Aorta (tissue), 5 donors: ENCODE measurements at regions not wholly inside any gene's neighbourhood (a gene's known extent, or its start where the extent isn't known, plus 50 kb on each side); places are given as distances from the start of the nearest gene placed in this dataset.

ENCODE experiments used
- ATAC-seq: fragments of 200-7000 bp; cut with Tn5 transposase; one replicate; pipeline ENCODE4 v1.9.1; 2022; ENCODE audit warnings: moderate library complexity; ENCODE audit not compliant: low FRiP score
- DNase-seq, 2 donors: peaks; one replicate each; pipeline ENCODE4 v3.0.0-alpha.2; 2020
- H3K27ac ChIP-seq, 2 donors: one replicate each; pipeline ENCODE4 v1.5.1; 2013; ENCODE audit warnings: low read length in 2 of 2, mild to moderate bottlenecking in 2 of 2, moderate library complexity in 2 of 2, control low read depth in 1 of 2, inconsistent platforms in 1 of 2, low read depth in 1 of 2
- H3K27me3 ChIP-seq, 2 donors: one replicate each; pipeline ENCODE4 v1.6.1; 2013; ENCODE audit warnings: control low read depth in 1 of 2, low read length in 1 of 2, mild to moderate bottlenecking in 1 of 2, moderate library complexity in 1 of 2; ENCODE audit not compliant: insufficient read depth in 2 of 2, control insufficient read depth in 1 of 2
- H3K36me3 ChIP-seq, 2 donors: one replicate each; pipeline ENCODE4 v1.6.1; 2013; ENCODE audit warnings: control low read depth in 1 of 2, low read length in 1 of 2, mild to moderate bottlenecking in 1 of 2; ENCODE audit not compliant: insufficient read depth in 2 of 2, control insufficient read depth in 1 of 2
- H3K4me1 ChIP-seq, 2 donors: one replicate each; pipeline ENCODE4 v1.6.1; 2013; ENCODE audit warnings: low read length in 2 of 2, control low read depth in 1 of 2, mild to moderate bottlenecking in 1 of 2, moderate library complexity in 1 of 2; ENCODE audit not compliant: insufficient read depth in 2 of 2, control insufficient read depth in 1 of 2
- H3K4me3 ChIP-seq, 2 donors: one replicate each; pipeline ENCODE4 v1.5.1; 2013; ENCODE audit warnings: low read length in 2 of 2, control low read depth in 1 of 2, mild to moderate bottlenecking in 1 of 2
- H3K9me3 ChIP-seq: one replicate; pipeline ENCODE4 v1.6.1; 2013; ENCODE audit warnings: mild to moderate bottlenecking, low read length; ENCODE audit not compliant: control insufficient read depth
- WGBS, 2 donors: extraction: QIAGEN DNeasy Blood & Tissue Kit; methylation state at CpG; one replicate each; pipeline ENCODE4 v1.1.7; 2013; 5-methylcytosine and 5-hydroxymethylcytosine counted together
- intact Hi-C, 2 donors: fragments of 100-400 bp; cut with DNase I; formaldehyde crosslinking; loops; one replicate each; pipeline versions ENCODE4 v1.14.2 to v1.15.0; 2022
- donor health status: healthy with polysubstance abuse.
- donor health status: Bipolar disorder and iron deficiency.
- donor health status: DM: no; HTN: no; CAD: no.
- donor health status: DM: no; HTN: no; CAD: no.
- donor health status: DM: yes; HTN: yes; CAD: no.

- no peaks in the 10 kb centered on the region for H3K4me1 ChIP-seq
- 75 to 79% methylated on average over 7 of the region's 7 CpGs for WGBS, 2 donors
- H3K27ac ChIP-seq: no peak overlapping the region
- intact Hi-C loops: no loop called here
- peaks cover 5% of the 10 kb centered on the region for H3K9me3 ChIP-seq
- H3K27me3 ChIP-seq: no peaks in the 10 kb centered on the region
- no peaks in the 10 kb centered on the region for H3K36me3 ChIP-seq
- ATAC-seq (no peak), DNase-seq (no peak)
- no peak overlapping the region for H3K4me3 ChIP-seq
Observed at GRCh38 chr2:236985761-236986339, 99.8 kb upstream of the COPS8 start.

GRCh38 chr2:236986524-236987330 lies 99.0 kb upstream of the COPS8 start:
- no peak overlapping the region for H3K27ac ChIP-seq
- DNase-seq: no peak
- no peak for ATAC-seq
- no peaks in the 10 kb centered on the region for H3K36me3 ChIP-seq
- intact Hi-C loops: no loop called here
- H3K4me3 ChIP-seq: no peak overlapping the region
- H3K4me1 ChIP-seq: no peaks in the 10 kb centered on the region
- WGBS, 2 donors: 93% methylated on average over 10 of the region's 10 CpGs
- H3K9me3 ChIP-seq: peaks cover 5% of the 10 kb centered on the region
- peaks cover 0 to 2% of the 10 kb centered on the region in 2 donors for H3K27me3 ChIP-seq

DNA sequence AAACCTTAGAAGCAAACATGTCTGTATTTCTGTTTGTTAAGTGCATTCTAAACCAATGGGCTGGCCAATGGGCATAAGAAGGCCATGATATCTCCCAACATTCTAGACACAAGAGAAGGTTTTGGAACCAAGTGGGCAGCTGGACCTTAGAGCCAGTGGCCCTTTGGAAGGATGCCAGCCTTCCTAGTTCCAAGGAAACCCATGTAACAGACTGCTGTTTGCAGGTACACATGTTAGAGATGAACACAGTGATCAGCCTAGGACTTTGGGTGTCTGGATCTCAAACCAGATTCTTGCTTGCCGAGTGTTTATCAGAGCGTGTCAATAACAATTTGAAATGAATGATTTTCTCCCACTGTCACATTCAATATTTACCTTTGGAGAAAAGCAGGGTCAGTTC lies 97.5 kb upstream of the COPS8 start:
- H3K4me1 ChIP-seq: no peaks in the 10 kb centered on the region
- H3K4me3 ChIP-seq: no peak overlapping the region
- DNase-seq (no peak), ATAC-seq (no peak)
- peaks cover under 1% of the 10 kb centered on the region for H3K9me3 ChIP-seq
- peaks cover 0 to 2% of the 10 kb centered on the region in 2 donors for H3K27me3 ChIP-seq
- H3K27ac ChIP-seq: no peak overlapping the region
- 96 to 98% methylated on average over 2 of the region's 2 CpGs for WGBS, 2 donors
- intact Hi-C loops: no loop called here
- H3K36me3 ChIP-seq: no peaks in the 10 kb centered on the region

GRCh38 chr2:236988690-236989624 lies 96.7 kb upstream of the COPS8 start:
- Histone ChIP-seq H3K4me3 (no peak overlapping the region), H3K36me3 (no peaks in the 10 kb centered on the region), H3K4me1 (no peaks in the 10 kb centered on the region), H3K27me3 (peaks cover 0 to 2% of the 10 kb centered on the region in 2 donors), H3K9me3 (no peaks in the 10 kb centered on the region), H3K27ac (no peak overlapping the region)
- peak in 1 of 2 donors; percentile 50 for DNase-seq
- intact Hi-C loops: no loop called here
- 83 to 86% methylated on average over 16 of the region's 16 CpGs for WGBS, 2 donors
- ATAC-seq: peak; percentile 81

DNA sequence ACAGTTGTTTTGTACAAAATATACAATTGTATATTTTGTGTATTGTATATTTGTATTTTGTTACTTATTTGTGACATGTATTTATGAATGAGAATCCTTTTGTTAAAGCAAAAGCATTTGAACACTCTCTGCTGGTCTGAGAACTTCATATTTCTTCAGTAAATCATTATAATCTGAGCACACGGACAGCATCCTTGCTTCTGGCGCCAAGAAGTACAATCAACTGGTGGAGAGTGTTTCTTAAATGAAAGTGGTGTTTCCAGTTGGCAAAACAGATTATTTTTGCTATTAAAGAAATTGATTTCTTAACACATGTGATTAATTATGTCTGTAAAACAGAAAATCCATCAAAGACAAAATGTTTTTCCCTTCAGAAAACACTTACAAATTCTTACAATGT lies 95.1 kb upstream of the COPS8 start:
- DNase-seq (no peak), ATAC-seq (no peak)
- Histone ChIP-seq H3K4me1 (no peaks in the 10 kb centered on the region), H3K27me3 (peaks cover 0 to 2% of the 10 kb centered on the region in 2 donors), H3K27ac (no peak overlapping the region), H3K9me3 (no peaks in the 10 kb centered on the region), H3K36me3 (no peaks in the 10 kb centered on the region), H3K4me3 (no peak overlapping the region)
- intact Hi-C loops: no loop called here
- 55 to 69% methylated on average over 2 of the region's 2 CpGs for WGBS, 2 donors

DNA sequence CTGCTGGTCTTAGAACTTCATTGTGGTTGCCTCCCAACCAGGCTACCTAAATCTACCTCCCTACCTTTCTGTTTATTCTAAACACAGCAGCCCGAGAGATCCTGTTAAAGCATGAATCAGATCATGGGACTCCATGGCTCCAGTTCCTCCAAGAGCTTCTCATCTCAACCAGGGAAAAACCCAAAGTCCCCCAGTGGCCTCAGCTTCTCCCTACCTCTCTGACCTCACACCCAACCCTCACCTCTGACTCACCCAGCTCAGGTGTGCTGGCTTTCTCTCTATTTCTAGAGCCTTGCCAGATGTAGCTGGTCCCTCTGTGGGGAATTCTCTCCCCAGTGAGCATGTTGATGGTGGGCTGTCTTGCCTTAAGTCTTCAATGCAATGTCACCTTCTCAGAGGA lies 93.8 kb upstream of the COPS8 start:
- ATAC-seq (no peak), DNase-seq (no peak)
- Histone ChIP-seq H3K27ac (no peak overlapping the region), H3K27me3 (peaks cover 0 to 2% of the 10 kb centered on the region in 2 donors), H3K4me1 (no peaks in the 10 kb centered on the region), H3K9me3 (no peaks in the 10 kb centered on the region), H3K4me3 (no peak overlapping the region), H3K36me3 (no peaks in the 10 kb centered on the region)
- 97 to 100% methylated on average over 1 of the region's 1 CpG for WGBS, 2 donors
- intact Hi-C loops: no loop called here

- 95 to 98% methylated on average over 2 of the region's 2 CpGs for WGBS, 2 donors
- DNase-seq (no peak), ATAC-seq (no peak)
- Histone ChIP-seq H3K9me3 (no peaks in the 10 kb centered on the region), H3K4me3 (no peak overlapping the region), H3K36me3 (no peaks in the 10 kb centered on the region), H3K27me3 (peaks cover 0 to 2% of the 10 kb centered on the region in 2 donors), H3K4me1 (no peaks in the 10 kb centered on the region), H3K27ac (no peak overlapping the region)
- intact Hi-C loops: no loop called here
Observed at GRCh38 chr2:236993286-236993685, 92.4 kb upstream of the COPS8 start.

- Histone ChIP-seq H3K4me1 (no peaks in the 10 kb centered on the region), H3K4me3 (no peak overlapping the region), H3K9me3 (no peaks in the 10 kb centered on the region), H3K27me3 (peaks cover 0 to 2% of the 10 kb centered on the region in 2 donors), H3K27ac (no peak overlapping the region), H3K36me3 (no peaks in the 10 kb centered on the region)
- intact Hi-C loops: no loop called here
- DNase-seq (no peak), ATAC-seq (no peak)
- WGBS, 2 donors: 73 to 84% methylated on average over 9 of the region's 9 CpGs
Observed at GRCh38 chr2:236994361-236994760, 91.3 kb upstream of the COPS8 start.
